DMS 273 (cell line): ENCODE measurements at regions not wholly inside any gene's neighbourhood (a gene's known extent, or its start where the extent isn't known, plus 50 kb on each side); places are given as distances from the start of the nearest gene placed in this dataset.

Experiments
- DNase-seq: peaks from one replicate; lab custom pipeline; 2025; ENCODE audit not compliant: unreplicated experiment; lab: John Stamatoyannopoulos, UW

GRCh38 chr16:5377280-5377898, 279.8 kb upstream of the EEF2KMT start:
- DNase-seq = no peak

- no peak for DNase-seq
Observed at GRCh38 chr16:5374184-5374583, 276.6 kb upstream of the EEF2KMT start.

DNA sequence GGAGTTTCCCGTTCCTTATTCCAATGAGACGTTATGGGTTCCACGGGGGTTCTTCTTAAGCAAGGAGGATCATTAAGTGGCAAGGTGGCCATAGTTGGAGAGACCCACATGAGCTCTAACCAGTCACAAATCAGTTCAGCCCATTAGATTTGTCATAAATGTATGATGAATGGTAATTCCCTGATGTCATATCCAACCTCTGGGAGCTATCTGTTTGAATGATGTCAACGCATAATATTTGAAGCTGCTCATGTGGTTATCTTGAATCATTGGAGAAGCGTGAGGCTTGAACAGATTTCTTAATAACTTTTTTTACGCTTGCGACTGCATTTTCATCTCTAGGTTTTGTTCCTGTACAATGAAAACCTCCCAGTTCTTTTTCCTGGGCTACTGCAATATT, 270.4 kb upstream of the EEF2KMT start:
- no peak for DNase-seq

- no peak for DNase-seq
Observed at GRCh38 chr16:5366126-5366525, 268.5 kb upstream of the EEF2KMT start.

- no peak for DNase-seq
Observed at GRCh38 chr16:5364186-5364585, 266.6 kb upstream of the EEF2KMT start.

DNA sequence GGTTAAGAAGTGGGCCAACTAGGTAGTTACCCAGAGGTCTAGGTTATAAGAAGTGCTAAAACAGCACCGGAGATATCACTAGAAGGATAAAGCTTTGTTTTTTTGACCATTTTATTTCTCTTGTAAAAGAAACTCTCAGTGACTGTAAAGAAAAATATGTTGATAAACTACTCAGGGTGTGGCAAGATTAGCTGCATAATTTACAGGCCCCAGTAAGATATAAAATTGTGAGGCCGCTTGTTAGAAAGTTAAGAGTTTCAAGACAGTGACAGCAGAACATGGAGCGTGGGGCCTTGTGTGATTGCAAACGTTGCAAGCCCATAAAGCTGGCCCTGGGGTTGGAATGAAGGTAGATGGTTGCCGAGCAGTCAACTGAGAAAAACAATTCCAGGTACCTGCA, 263.7 kb upstream of the EEF2KMT start:
- no peak for DNase-seq

GRCh38 chr16:5354645-5355044, 257.1 kb upstream of the EEF2KMT start:
- DNase-seq = no peak

- no peak for DNase-seq
Observed at GRCh38 chr16:5349670-5350517, 252.3 kb upstream of the EEF2KMT start.

GRCh38 chr16:5349101-5349500, 251.5 kb upstream of the EEF2KMT start:
- no peak for DNase-seq

- no peak for DNase-seq
Observed at GRCh38 chr16:5347561-5347960, 250.0 kb upstream of the EEF2KMT start.

DNA sequence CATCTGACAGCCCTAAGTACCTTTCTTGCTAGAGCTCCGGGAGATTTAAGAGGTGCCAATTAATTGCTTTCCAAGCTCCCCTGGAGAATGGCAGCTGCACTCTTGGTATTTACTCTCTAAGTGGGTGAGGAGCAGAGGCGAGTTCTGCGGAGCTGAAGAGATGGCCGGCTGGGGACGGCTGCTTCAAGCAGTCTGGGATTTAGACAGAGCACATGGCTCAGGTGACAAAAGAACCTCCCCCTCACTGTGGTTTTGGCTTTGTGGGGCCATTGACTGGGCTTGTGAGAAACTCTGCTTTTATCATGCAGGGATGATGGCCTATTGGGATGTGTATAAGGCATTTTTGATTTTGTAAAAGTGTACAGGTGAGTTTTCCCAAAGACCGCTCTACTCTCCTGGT, 239.3 kb upstream of the EEF2KMT start:
- DNase-seq = no peak

DNA sequence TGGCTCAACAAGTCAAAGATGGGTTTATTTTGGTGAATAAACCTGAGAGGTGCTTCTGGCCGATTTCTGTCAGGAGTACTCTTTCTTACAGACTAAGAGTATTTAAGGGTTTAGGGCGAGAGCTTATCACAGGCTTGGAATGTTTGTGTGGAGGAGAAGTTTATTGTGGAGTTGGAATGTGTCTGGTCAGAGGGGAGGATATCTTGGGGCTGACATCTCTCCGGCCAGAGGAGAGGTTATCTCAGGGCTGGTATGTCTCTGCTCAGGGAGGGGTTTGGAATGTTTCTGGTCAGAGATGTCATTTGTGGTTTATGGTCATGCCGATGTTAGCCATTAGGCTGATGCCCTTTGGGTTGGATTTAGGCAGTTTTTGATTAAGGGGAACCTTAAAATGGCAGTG, 236.4 kb upstream of the EEF2KMT start:
- no peak for DNase-seq

DNA sequence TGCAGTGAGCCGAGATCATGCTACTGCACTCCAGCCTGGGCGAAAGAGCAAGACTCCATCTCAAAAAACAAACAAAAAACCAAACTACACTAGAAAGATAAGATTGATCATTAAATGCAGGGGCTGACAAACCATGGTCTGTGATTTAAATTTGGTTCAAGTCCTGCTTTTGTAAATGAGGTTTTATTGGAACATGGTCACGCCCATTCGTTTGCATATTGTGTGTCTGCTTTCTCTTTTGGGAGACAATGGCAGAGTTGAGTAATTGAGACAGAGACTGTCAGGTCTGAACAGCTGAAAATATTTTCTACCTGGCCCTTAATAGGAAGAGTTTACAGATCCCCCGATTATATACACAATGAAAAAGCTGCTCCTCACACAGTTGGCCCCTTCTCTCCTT, 235.5 kb upstream of the EEF2KMT start:
- DNase-seq = no peak

GRCh38 chr16:5330058-5330457, 232.5 kb upstream of the EEF2KMT start:
- DNase-seq = no peak

- DNase-seq = no peak
Observed at GRCh38 chr16:5328546-5328945, 231.0 kb upstream of the EEF2KMT start.

GRCh38 chr16:5326395-5326794, 228.8 kb upstream of the EEF2KMT start:
- no peak for DNase-seq

DNA sequence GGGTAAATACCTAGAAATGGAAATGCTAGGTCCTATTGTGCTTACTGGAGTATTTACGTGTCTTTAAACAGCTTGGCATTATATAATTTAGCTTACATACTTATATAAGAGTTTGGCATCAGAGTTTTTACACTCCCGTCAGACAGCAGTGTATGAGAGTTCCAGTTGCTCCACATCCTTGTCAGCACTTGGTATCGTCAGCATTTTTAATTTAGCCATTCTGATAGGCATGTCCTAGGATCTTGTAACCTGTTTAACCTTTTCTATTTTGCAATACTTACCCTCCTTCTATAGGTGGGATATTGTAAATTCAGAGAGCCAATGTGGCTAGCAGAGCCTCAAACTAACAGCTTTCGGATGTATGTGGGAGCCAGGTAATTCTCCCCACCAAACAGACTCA, 228.3 kb upstream of the EEF2KMT start:
- DNase-seq = no peak

DNA sequence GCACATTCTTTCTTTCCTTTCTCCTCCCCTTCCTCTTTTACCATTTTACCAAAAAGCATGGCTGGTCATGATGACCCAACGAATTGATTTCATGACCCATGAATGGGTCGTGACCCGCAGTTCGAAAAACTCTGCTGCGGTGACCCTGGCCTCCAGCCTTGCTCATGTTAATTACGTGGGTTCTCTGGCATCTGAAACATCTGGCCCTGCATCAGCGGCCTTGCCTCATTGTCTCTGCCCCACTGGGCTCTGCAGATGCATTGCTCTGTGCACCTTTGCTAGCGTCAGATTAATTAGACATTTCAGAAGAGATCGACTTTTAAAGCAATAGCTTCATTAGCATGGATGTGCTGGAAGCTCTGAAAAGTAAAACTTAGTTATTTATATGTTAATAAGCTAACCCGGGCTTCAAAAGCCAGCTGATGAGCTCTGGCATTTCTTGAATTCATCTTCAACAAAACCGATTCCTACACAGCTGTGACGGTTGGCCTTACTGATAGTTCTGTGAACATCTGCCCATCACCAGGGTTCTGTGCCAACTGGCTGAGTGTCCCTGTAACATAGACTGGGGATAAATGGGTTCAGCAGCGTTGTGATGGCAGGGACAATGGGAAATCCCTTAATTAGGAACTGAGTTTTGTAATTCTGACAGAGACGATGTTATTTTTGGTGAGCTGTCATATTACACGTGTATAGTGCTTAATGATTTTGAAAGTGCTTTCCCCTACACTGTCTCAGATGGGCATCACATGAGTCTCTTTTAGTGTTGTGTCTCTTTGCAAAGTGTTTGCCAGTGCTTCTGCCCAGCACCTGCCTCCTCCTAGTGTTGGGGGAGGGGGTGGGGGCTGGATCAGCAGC, 225.9 kb upstream of the EEF2KMT start:
- DNase-seq = no peak

GRCh38 chr16:5321930-5322329, 224.3 kb upstream of the EEF2KMT start:
- no peak for DNase-seq

GRCh38 chr16:5319799-5320198, 222.2 kb upstream of the EEF2KMT start:
- DNase-seq = no peak

GRCh38 chr16:5315914-5316313, 218.3 kb upstream of the EEF2KMT start:
- no peak for DNase-seq

DNA sequence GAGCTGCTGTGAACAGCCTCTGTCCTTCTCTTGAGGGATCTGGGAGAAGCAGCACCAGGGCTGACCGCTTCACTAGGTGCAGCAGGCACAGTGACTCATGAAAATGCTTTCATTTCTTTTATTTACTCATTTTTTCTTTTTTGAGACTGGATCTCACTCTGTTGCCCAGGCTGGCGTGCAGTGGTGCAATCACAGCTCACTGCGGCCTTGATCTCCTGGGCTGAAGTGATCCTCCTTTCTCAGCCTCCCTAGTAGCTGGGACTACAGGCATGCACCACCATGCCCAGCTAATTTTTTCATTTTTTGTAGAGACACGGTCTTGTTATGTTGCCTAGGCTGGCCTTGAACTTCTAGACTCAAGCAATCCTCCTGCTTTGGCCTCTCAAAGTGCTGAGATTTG, 216.8 kb upstream of the EEF2KMT start:
- no peak for DNase-seq
